ENCODE measurements at regions not wholly inside any gene's neighbourhood (a gene's known extent, or its start where the extent isn't known, plus 50 kb on each side); places are given as distances from the start of the nearest gene placed in this dataset.

GRCh38 chr10:57260175-57260574, 899.1 kb upstream of the ZWINT start:
- no peak overlapping the region for H3K4me3 ChIP-seq
- no peak for ATAC-seq
- H3K36me3 ChIP-seq (ENCODE audit: insufficient read depth in 1 of 2, low read depth in 1 of 2) = no peaks in the 10 kb centered on the region
- intact Hi-C loops (cut with DNase I) = no loop called here
- no peaks in the 10 kb centered on the region for H3K27me3 ChIP-seq (ENCODE audit: insufficient read depth in 3 of 3, low read length in 2 of 3)
- no peaks in the 10 kb centered on the region for H3K4me1 ChIP-seq
- no peak overlapping the region for H3K27ac ChIP-seq
- no peak for DNase-seq
- H3K9me3 ChIP-seq = no peaks in the 10 kb centered on the region
- TF ChIP-seq CTCF (IDR thresholded peaks at IDR 0.05) = no peak
- 85 to 86% (median 86%) methylated on average over 2 of the region's 2 CpGs for WGBS, 3 donors

- Histone ChIP-seq H3K4me1 (no peaks in the 10 kb centered on the region), H3K36me3 (ENCODE audit: insufficient read depth in 1 of 2, low read depth in 1 of 2) (no peaks in the 10 kb centered on the region), H3K27ac (no peak overlapping the region), H3K4me3 (no peak overlapping the region), H3K27me3 (ENCODE audit: insufficient read depth in 3 of 3, low read length in 2 of 3) (no peaks in the 10 kb centered on the region), H3K9me3 (no peaks in the 10 kb centered on the region)
- ATAC-seq (no peak), DNase-seq (no peak)
- 91% methylated on average over 28 to 32 of the region's 32 CpGs for WGBS, 3 donors
- intact Hi-C loops (cut with DNase I) = no loop called here
- no peak for TF ChIP-seq CTCF (IDR thresholded peaks at IDR 0.05)
These were observed 888.7 kb upstream of the ZWINT start for GRCh38 chr10:57249615-57250281.

GRCh38 chr10:57247271-57247670, 886.2 kb upstream of the ZWINT start:
- intact Hi-C loops (cut with DNase I) = no loop called here
- H3K27me3 ChIP-seq (ENCODE audit: insufficient read depth in 3 of 3, low read length in 2 of 3) = no peaks in the 10 kb centered on the region
- TF ChIP-seq CTCF (IDR thresholded peaks at IDR 0.05) = no peak
- DNase-seq = no peak
- H3K36me3 ChIP-seq (ENCODE audit: insufficient read depth in 1 of 2, low read depth in 1 of 2) = no peaks in the 10 kb centered on the region
- no peaks in the 10 kb centered on the region for H3K9me3 ChIP-seq
- H3K27ac ChIP-seq = no peak overlapping the region
- WGBS, 3 donors = 34 to 41% (median 35%) methylated on average over 4 of the region's 4 CpGs
- no peak for ATAC-seq
- H3K4me3 ChIP-seq = no peak overlapping the region
- H3K4me1 ChIP-seq = no peaks in the 10 kb centered on the region

GRCh38 chr10:57225920-57226319, 864.9 kb upstream of the ZWINT start:
- 76 to 83% (median 80%) methylated on average over 3 of the region's 3 CpGs for WGBS, 3 donors
- Histone ChIP-seq H3K9me3 (no peaks in the 10 kb centered on the region), H3K27ac (no peak overlapping the region), H3K4me1 (no peaks in the 10 kb centered on the region), H3K4me3 (no peak overlapping the region), H3K27me3 (ENCODE audit: insufficient read depth in 3 of 3, low read length in 2 of 3) (no peaks in the 10 kb centered on the region), H3K36me3 (ENCODE audit: insufficient read depth in 1 of 2, low read depth in 1 of 2) (no peaks in the 10 kb centered on the region)
- ATAC-seq = no peak
- no peak for DNase-seq
- no peak for TF ChIP-seq CTCF (IDR thresholded peaks at IDR 0.05)
- intact Hi-C loops (cut with DNase I) = no loop called here

- H3K4me3 ChIP-seq = no peak overlapping the region
- no peak overlapping the region for H3K27ac ChIP-seq
- ATAC-seq = no peak
- 26 to 46% (median 39%) methylated on average over 2 of the region's 2 CpGs for WGBS, 3 donors
- H3K9me3 ChIP-seq = no peaks in the 10 kb centered on the region
- TF ChIP-seq CTCF (IDR thresholded peaks at IDR 0.05) = no peak
- no peaks in the 10 kb centered on the region for H3K27me3 ChIP-seq (ENCODE audit: insufficient read depth in 3 of 3, low read length in 2 of 3)
- DNase-seq = no peak
- no peaks in the 10 kb centered on the region for H3K36me3 ChIP-seq (ENCODE audit: insufficient read depth in 1 of 2, low read depth in 1 of 2)
- intact Hi-C loops (cut with DNase I) = loop anchor here in 1 of 2 donors (5.0 kb wide), 1 partner anchor 933 kb away; no protein-coding TSS in a partner anchor
- no peaks in the 10 kb centered on the region for H3K4me1 ChIP-seq
These were observed 863.8 kb upstream of the ZWINT start for GRCh38 chr10:57224811-57225210.
